T47D (cell line): ENCODE measurements at regions not wholly inside any gene's neighbourhood (a gene's known extent, or its start where the extent isn't known, plus 50 kb on each side); places are given as distances from the start of the nearest gene placed in this dataset.

Experiments
- DNase-seq, 2 experiments: peaks; one replicate each; pipeline versions ENCODE4 v3.0.0 to v3.0.0-alpha.2; 2011 to 2012; ENCODE audit warnings: low read depth in 1 of 2, low spot score in 1 of 2
- JUND ChIP-seq: IDR thresholded peaks from 2 replicates; pipeline ENCODE4 v1.6.1; 2012; ENCODE audit warnings: low read depth
- in situ Hi-C: cut with HindIII; loops from 2 replicates; pipeline ENCODE4 v1.10.0; 2016; ENCODE audit warnings: low sequenced_read_pairs, low pct_unique_long_range_greater_than_20kb

DNA sequence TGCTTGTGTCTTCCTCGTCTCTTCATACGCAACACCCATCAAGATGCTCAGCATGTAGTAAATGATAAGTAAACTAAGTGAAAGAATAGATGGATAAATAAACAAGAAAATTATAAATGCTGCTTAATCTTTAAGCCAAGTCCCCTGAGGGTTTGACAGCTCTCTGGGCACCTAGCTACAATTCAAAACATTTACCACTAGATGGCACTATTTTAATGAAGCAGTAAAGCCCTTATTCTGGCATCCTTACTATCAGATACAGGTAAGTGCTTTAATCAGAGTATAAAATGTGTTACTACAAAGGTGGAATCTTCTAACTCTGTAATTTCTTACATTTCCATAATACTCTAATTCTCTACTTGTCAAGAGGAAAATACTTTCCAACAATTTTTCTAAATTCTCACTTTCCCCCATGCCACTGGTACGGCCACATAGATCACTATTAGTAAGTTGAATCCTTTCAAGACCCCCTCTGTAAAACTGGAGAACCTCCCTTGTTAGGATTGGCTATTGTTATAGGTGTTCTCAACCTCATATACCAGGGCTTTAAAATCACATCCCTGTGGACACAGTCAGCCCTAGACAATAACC lies 137.8 kb downstream of the BARHL2 start:
- no peak for TF ChIP-seq JUND
- peak; percentile 15 to 51 for DNase-seq
- in situ Hi-C loops = no loop called here

GRCh38 chr1:90574692-90575370 lies 142.3 kb downstream of the BARHL2 start:
- in situ Hi-C loops = no loop called here
- DNase-seq = no peak
- TF ChIP-seq JUND = no peak

DNA sequence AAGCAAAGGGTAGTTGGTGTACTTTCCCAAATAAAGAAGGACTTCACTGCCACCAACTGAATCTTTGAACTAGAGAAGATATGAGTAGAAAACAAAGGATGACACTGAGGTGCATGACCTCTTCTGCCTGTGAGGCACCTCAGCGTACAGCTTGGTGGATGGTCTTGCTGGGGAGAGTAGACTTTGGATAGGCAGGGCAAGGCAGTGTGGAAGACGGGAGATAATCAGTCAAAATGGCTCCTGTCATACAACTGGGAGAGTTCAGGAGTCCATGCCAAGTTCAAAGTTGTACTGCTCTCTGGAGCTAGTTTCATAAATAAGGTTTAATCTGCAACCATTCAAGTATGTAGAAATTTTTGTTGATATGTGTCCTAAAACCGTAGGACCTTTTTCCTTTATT lies 143.4 kb downstream of the BARHL2 start:
- no peak for TF ChIP-seq JUND
- in situ Hi-C loops = no loop called here
- DNase-seq = no peak

- in situ Hi-C loops = no loop called here
- DNase-seq = no peak
- TF ChIP-seq JUND = no peak
Observed at GRCh38 chr1:90572446-90572845, 144.7 kb downstream of the BARHL2 start.

- in situ Hi-C loops = no loop called here
- no peak for TF ChIP-seq JUND
- DNase-seq = no peak
Observed at GRCh38 chr1:90568436-90568835, 148.7 kb downstream of the BARHL2 start.

DNA sequence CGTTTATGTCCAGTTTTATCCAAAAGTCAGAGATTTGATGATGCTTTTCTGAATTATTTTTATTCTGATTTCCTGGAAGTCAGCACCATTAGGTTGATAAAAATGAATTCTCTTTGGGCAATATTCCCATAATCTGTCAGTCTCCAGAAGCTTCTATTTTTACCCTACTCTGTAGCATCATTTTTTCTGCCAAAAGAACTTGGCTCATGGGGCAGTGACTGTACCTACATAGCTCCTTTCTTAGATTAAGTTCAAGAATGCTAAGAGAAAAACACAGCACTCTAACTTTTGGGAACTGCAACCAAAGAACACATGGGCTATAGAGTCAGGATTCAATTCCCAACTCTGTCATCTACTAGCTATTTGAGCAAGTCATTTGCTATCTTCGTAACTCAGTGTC lies 152.9 kb downstream of the BARHL2 start:
- TF ChIP-seq JUND = no peak
- no peak for DNase-seq
- in situ Hi-C loops = no loop called here

DNA sequence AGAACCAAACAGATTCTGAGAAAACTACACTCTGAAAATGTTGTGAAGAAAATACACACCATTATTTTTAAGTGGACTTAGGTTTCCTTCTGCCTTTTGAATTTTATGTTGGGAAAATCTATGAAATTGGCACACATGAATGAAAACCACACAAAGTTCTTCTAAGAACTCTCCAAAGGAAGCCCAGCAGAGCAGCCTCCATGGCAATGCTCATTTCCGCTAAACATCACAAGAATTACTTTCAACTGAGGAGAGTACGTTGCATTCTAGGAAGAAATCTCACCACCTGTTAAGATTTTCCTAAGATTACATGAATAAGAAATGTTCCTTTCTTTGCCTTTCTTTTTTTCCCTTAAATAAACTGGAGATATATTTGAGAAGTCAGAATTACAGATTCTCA lies 154.2 kb downstream of the BARHL2 start:
- in situ Hi-C loops = no loop called here
- DNase-seq = no peak
- no peak for TF ChIP-seq JUND

- no peak for DNase-seq
- in situ Hi-C loops = no loop called here
- TF ChIP-seq JUND = no peak
Observed at GRCh38 chr1:90561911-90562310, 155.2 kb downstream of the BARHL2 start.

DNA sequence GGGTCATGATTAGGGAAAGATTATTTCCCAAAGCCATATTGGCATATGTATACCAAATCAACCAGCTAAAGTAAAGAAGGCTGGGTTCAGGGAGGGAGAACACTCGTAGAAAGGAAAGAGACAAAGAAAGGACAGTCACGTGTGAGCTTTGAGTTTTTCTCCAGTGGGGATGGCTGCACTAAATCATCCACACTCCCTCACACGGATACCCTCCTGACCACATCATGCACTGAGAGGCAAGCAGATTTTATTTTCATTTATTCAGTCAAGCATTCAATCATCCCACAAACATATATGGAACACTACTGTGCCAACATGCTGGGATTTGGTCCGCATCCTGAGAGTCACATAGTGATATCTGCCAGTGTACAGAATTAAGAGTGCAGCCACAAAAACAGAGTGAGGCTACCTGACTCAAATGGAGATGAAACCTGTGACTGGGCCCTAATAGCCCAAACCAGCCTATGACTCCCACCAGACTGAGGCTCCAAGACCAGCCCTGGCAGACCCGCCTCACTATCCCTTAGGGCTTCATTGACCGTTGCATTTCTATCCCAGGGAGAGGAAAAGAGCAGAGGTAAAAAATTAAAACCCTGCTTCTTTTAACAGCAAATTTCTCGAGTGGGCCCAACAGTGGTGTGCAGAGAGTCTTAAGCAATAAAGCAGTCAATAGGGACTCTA lies 155.9 kb downstream of the BARHL2 start:
- TF ChIP-seq JUND = no peak
- no peak for DNase-seq
- in situ Hi-C loops = no loop called here

- in situ Hi-C loops = no loop called here
- TF ChIP-seq JUND = no peak
- DNase-seq = no peak
Observed at GRCh38 chr1:90558754-90559378, 158.2 kb downstream of the BARHL2 start.

DNA sequence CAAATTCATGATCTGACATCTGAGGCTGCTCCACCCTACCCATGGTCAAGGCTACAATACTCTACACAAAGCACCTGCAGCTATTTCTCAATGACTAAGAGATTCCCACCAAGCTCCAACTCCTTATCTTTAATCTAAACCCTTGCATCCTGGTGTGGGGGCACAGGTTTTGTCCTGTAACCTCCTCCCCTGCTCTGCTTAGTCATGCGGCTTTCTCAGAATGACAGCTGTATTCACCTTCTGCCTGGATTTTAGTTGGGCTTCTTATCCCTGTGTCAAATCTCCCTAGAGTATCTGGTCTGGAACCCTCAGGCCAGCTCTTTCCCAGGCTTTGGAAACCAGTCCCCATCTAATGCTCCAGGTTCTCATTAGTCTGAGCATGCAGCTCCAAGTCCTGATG lies 159.0 kb downstream of the BARHL2 start:
- in situ Hi-C loops = no loop called here
- no peak for TF ChIP-seq JUND
- DNase-seq = no peak

- TF ChIP-seq JUND = no peak
- DNase-seq = no peak
- in situ Hi-C loops = no loop called here
Observed at GRCh38 chr1:90557706-90558105, 159.4 kb downstream of the BARHL2 start.
